ENCODE measurements at regions not wholly inside any gene's neighbourhood (a gene's known extent, or its start where the extent isn't known, plus 50 kb on each side); places are given as distances from the start of the nearest gene placed in this dataset.
"Not testable (repeated sequence)": the region's sequence is repeated elsewhere in the genome, so short reads cannot be mapped to it uniquely, and the experiment has no call there.

- TF ChIP-seq, protein P1, sequence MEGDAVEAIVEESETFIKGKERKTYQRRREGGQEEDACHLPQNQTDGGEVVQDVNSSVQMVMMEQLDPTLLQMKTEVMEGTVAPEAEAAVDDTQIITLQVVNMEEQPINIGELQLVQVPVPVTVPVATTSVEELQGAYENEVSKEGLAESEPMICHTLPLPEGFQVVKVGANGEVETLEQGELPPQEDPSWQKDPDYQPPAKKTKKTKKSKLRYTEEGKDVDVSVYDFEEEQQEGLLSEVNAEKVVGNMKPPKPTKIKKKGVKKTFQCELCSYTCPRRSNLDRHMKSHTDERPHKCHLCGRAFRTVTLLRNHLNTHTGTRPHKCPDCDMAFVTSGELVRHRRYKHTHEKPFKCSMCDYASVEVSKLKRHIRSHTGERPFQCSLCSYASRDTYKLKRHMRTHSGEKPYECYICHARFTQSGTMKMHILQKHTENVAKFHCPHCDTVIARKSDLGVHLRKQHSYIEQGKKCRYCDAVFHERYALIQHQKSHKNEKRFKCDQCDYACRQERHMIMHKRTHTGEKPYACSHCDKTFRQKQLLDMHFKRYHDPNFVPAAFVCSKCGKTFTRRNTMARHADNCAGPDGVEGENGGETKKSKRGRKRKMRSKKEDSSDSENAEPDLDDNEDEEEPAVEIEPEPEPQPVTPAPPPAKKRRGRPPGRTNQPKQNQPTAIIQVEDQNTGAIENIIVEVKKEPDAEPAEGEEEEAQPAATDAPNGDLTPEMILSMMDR (IDR thresholded peaks at IDR 0.05), result not testable (repeated sequence)
- TF ChIP-seq POLR2A, POLR2AphosphoS5, EP300 (IDR thresholded peaks at IDR 0.05): not testable (repeated sequence)
These were observed 153.6 kb upstream of the VKORC1L1 start for GRCh38 chr7:65719123-65719798.
